ENCODE measurements at regions not wholly inside any gene's neighbourhood (a gene's known extent, or its start where the extent isn't known, plus 50 kb on each side); places are given as distances from the start of the nearest gene placed in this dataset.

- no peak for TF ChIP-seq POLR2AphosphoS5 (IDR thresholded peaks at IDR 0.05)
- no peak for TF ChIP-seq POLR2A (IDR thresholded peaks at IDR 0.05)
- no peak for TF ChIP-seq CTCF (IDR thresholded peaks at IDR 0.05)
- TF ChIP-seq EP300 (IDR thresholded peaks at IDR 0.05), result no peak
- intact Hi-C loops (cut with DNase I), result no loop called here
- WGBS, 2 donors, result 80 to 85% methylated on average over 25 of the region's 25 CpGs
- DNase-seq, result peak; percentile 36
- Histone ChIP-seq H3K4me1 (no peaks in the 10 kb centered on the region), H3K36me3 (no peaks in the 10 kb centered on the region), H3K27me3 (peaks cover 0 to 25% (median 2%) of the 10 kb centered on the region in 3 donors), H3K4me3 (no peak overlapping the region), H3K9me3 (no peaks in the 10 kb centered on the region), H3K27ac (no peak overlapping the region)
Observed at GRCh38 chr22:47375621-47376321, 613.3 kb downstream of the TBC1D22A start.

DNA sequence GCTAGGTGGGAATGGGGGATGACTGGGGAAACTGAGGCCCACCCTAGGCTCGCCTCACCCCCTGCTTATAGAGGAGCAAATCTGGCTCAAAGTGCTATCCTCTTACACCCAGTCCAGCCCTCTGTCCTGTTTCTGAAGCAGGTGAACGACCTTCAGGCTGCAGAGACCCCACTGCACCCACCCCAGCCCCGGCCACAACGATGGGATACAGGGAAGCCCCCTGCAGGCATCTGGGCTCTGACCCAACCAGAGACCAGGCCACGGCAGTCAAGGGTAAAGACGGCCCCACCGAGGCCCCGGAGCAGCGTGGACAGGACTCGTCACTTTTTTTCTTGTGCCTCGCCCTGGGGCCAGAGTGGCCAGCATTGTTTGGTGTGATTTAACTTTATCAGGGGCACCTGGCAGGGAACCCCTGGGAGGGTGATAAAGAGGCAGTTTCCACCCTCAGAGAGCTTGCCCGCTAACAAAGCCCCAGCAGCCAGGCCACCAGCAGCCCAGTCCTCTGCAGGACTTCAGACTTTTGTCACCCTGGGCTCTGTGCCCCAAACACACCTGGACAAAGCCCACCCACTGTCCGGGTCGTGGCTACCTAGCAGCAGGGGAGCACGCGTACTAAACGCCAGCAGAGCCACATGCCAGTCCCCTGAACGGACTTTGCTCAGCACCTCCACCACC, 612.6 kb downstream of the TBC1D22A start:
- peak; percentile 39 for DNase-seq
- H3K27ac ChIP-seq, result no peak overlapping the region
- peaks cover 0 to 25% (median 2%) of the 10 kb centered on the region in 3 donors for H3K27me3 ChIP-seq

GRCh38 chr22:47374273-47374771, 611.9 kb downstream of the TBC1D22A start:
- H3K4me3 ChIP-seq, result no peak overlapping the region
- H3K27ac ChIP-seq, result no peak overlapping the region
- H3K36me3 ChIP-seq, result no peaks in the 10 kb centered on the region
- H3K4me1 ChIP-seq, result no peaks in the 10 kb centered on the region
- intact Hi-C loops (cut with DNase I), result no loop called here
- TF ChIP-seq CTCF (IDR thresholded peaks at IDR 0.05), result no peak
- TF ChIP-seq POLR2AphosphoS5 (IDR thresholded peaks at IDR 0.05), result no peak
- no peak for TF ChIP-seq EP300 (IDR thresholded peaks at IDR 0.05)
- TF ChIP-seq POLR2A (IDR thresholded peaks at IDR 0.05), result no peak
- no peaks in the 10 kb centered on the region for H3K9me3 ChIP-seq
- DNase-seq, result peak; percentile 52
- WGBS, 2 donors, result 84% methylated on average over 15 of the region's 15 CpGs
- H3K27me3 ChIP-seq, result peaks cover 0 to 25% (median 2%) of the 10 kb centered on the region in 3 donors

More for the DNA sequence above, 612.6 kb downstream of the TBC1D22A start:
- TF ChIP-seq POLR2AphosphoS5 (IDR thresholded peaks at IDR 0.05), result no peak
- Histone ChIP-seq H3K4me3 (no peak overlapping the region), H3K36me3 (no peaks in the 10 kb centered on the region), H3K9me3 (no peaks in the 10 kb centered on the region), H3K4me1 (no peaks in the 10 kb centered on the region)
- WGBS, 2 donors, result 74 to 82% methylated on average over 18 of the region's 18 CpGs
- intact Hi-C loops (cut with DNase I), result no loop called here

- TF ChIP-seq POLR2AphosphoS5 (IDR thresholded peaks at IDR 0.05), result no peak
- TF ChIP-seq EP300 (IDR thresholded peaks at IDR 0.05), result no peak
- TF ChIP-seq CTCF (IDR thresholded peaks at IDR 0.05), result no peak
- TF ChIP-seq POLR2A (IDR thresholded peaks at IDR 0.05), result no peak
- WGBS, 2 donors, result 63 to 80% methylated on average over 13 of the region's 13 CpGs
- H3K9me3 ChIP-seq, result no peaks in the 10 kb centered on the region
- no peaks in the 10 kb centered on the region for H3K4me1 ChIP-seq
- H3K4me3 ChIP-seq, result no peak overlapping the region
- H3K27ac ChIP-seq, result no peak overlapping the region
- no peak for DNase-seq
- intact Hi-C loops (cut with DNase I), result no loop called here
- no peaks in the 10 kb centered on the region for H3K36me3 ChIP-seq
- peaks cover 0 to 26% (median 2%) of the 10 kb centered on the region in 3 donors for H3K27me3 ChIP-seq
Observed at GRCh38 chr22:47373648-47374272, 611.3 kb downstream of the TBC1D22A start.
